ENCODE measurements at regions not wholly inside any gene's neighbourhood (a gene's known extent, or its start where the extent isn't known, plus 50 kb on each side); places are given as distances from the start of the nearest gene placed in this dataset.

GRCh38 chr18:45156946-45157345 lies 458.3 kb upstream of the SLC14A2 start:
- H3K4me1 Mint-ChIP-seq (ENCODE audit: low read depth, unreplicated experiment): no peaks in the 10 kb centered on the region

GRCh38 chr18:45157576-45157975 lies 457.7 kb upstream of the SLC14A2 start:
- H3K36me3 Mint-ChIP-seq (ENCODE audit: insufficient read depth, unreplicated experiment): no peaks in the 10 kb centered on the region
- H3K9me3 Mint-ChIP-seq (ENCODE audit: unreplicated experiment): no peaks in the 10 kb centered on the region
- peaks cover 2% of the 10 kb centered on the region for H3K27me3 Mint-ChIP-seq (ENCODE audit: insufficient read depth, unreplicated experiment)
- no peak for TF ChIP-seq CTCF (IDR thresholded peaks at IDR 0.05; ENCODE audit: insufficient read depth in 1 of 2, low read depth in 1 of 2, low read length in 1 of 2, severe bottlenecking in 1 of 2, unreplicated experiment in 1 of 2)
- POLR2A ChIA-PET: no interaction called here
- no peak overlapping the region for H3K27ac Mint-ChIP-seq (ENCODE audit: unreplicated experiment)
- intact Hi-C loops (cut with micrococcal nuclease; ENCODE audit: unreplicated experiment): no loop called here
- DNase-seq: no peak
- no peaks in the 10 kb centered on the region for H3K4me1 Mint-ChIP-seq (ENCODE audit: low read depth, unreplicated experiment)
- H3K4me1 ChIP-seq: no peaks in the 10 kb centered on the region
- no TSS peak for BruUV-seq (replicated peaks)
- no peaks in the 10 kb centered on the region for H3K27me3 ChIP-seq (replicated peaks; ENCODE audit: control insufficient read depth, insufficient read depth, low read length)
- H3K4me3 Mint-ChIP-seq (ENCODE audit: unreplicated experiment): no peak overlapping the region
- CTCF ChIA-PET: no interaction called here
- H3K36me3 ChIP-seq (ENCODE audit: control insufficient read depth, insufficient read depth, low read length): no peaks in the 10 kb centered on the region
- H3K9me3 ChIP-seq: no peaks in the 10 kb centered on the region
- no peak overlapping the region for H3K4me3 ChIP-seq (ENCODE audit: low read depth, low read length)

More at GRCh38 chr18:45156946-45157345, 458.3 kb upstream of the SLC14A2 start:
- Mint-ChIP-seq H3K27ac (ENCODE audit: unreplicated experiment) (no peak overlapping the region), H3K27me3 (ENCODE audit: insufficient read depth, unreplicated experiment) (peaks cover 2% of the 10 kb centered on the region), H3K4me3 (ENCODE audit: unreplicated experiment) (no peak overlapping the region), H3K36me3 (ENCODE audit: insufficient read depth, unreplicated experiment) (no peaks in the 10 kb centered on the region), H3K9me3 (ENCODE audit: unreplicated experiment) (no peaks in the 10 kb centered on the region)
- intact Hi-C loops (cut with micrococcal nuclease; ENCODE audit: unreplicated experiment): no loop called here
- no peak for TF ChIP-seq CTCF (IDR thresholded peaks at IDR 0.05; ENCODE audit: insufficient read depth in 1 of 2, low read depth in 1 of 2, low read length in 1 of 2, severe bottlenecking in 1 of 2, unreplicated experiment in 1 of 2)
- Histone ChIP-seq H3K9me3 (no peaks in the 10 kb centered on the region), H3K27me3 (replicated peaks; ENCODE audit: control insufficient read depth, insufficient read depth, low read length) (no peaks in the 10 kb centered on the region), H3K4me3 (ENCODE audit: low read depth, low read length) (no peak overlapping the region), H3K36me3 (ENCODE audit: control insufficient read depth, insufficient read depth, low read length) (no peaks in the 10 kb centered on the region), H3K4me1 (no peaks in the 10 kb centered on the region)
- POLR2A ChIA-PET: no interaction called here
- CTCF ChIA-PET: no interaction called here
- no TSS peak for BruUV-seq (replicated peaks)
- DNase-seq: no peak

- no peaks in the 10 kb centered on the region for H3K27me3 ChIP-seq (replicated peaks; ENCODE audit: control insufficient read depth, insufficient read depth, low read length)
- H3K4me1 ChIP-seq: no peaks in the 10 kb centered on the region
- ChIA-PET POLR2A (no interaction called here), CTCF (no interaction called here)
- no peaks in the 10 kb centered on the region for H3K36me3 ChIP-seq (ENCODE audit: control insufficient read depth, insufficient read depth, low read length)
- DNase-seq: no peak
- no peak overlapping the region for H3K4me3 ChIP-seq (ENCODE audit: low read depth, low read length)
- intact Hi-C loops (cut with micrococcal nuclease; ENCODE audit: unreplicated experiment): no loop called here
- no peak for TF ChIP-seq CTCF (IDR thresholded peaks at IDR 0.05; ENCODE audit: insufficient read depth in 1 of 2, low read depth in 1 of 2, low read length in 1 of 2, severe bottlenecking in 1 of 2, unreplicated experiment in 1 of 2)
- no peaks in the 10 kb centered on the region for H3K4me1 Mint-ChIP-seq (ENCODE audit: low read depth, unreplicated experiment)
- H3K27ac Mint-ChIP-seq (ENCODE audit: unreplicated experiment): no peak overlapping the region
- no peak overlapping the region for H3K4me3 Mint-ChIP-seq (ENCODE audit: unreplicated experiment)
- H3K36me3 Mint-ChIP-seq (ENCODE audit: insufficient read depth, unreplicated experiment): no peaks in the 10 kb centered on the region
- no peaks in the 10 kb centered on the region for H3K9me3 ChIP-seq
- BruUV-seq (replicated peaks): no TSS peak
- peaks cover 2% of the 10 kb centered on the region for H3K27me3 Mint-ChIP-seq (ENCODE audit: insufficient read depth, unreplicated experiment)
- H3K9me3 Mint-ChIP-seq (ENCODE audit: unreplicated experiment): no peaks in the 10 kb centered on the region
These were observed 453.4 kb upstream of the SLC14A2 start for GRCh38 chr18:45161850-45162249.

All from Caco-2 (cell line).